ENCODE measurements at regions not wholly inside any gene's neighbourhood (a gene's known extent, or its start where the extent isn't known, plus 50 kb on each side); places are given as distances from the start of the nearest gene placed in this dataset.

DNA sequence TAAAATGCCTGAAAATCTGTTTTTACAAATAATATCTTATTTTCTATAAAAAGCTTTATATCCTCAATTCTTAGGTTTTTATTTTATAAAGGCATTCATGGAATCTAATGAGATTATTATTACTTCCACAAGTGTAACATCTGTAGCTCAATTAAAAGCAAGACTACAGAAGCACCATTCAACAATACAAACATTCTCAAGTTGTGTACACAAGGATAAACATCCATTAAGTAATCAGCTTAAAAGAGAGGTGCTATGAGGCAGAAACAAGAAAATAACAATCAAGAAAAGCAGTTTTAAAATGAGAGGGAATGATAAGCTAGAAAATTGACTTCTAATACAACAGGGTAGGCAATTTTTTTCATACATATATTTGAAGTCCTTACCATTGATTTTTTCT lies 326.1 kb downstream of the MRPL39 start:
- H3K27me3 ChIP-seq (ENCODE audit: control insufficient read depth, insufficient read depth, low read length) = no peaks in the 10 kb centered on the region
- no peak for DNase-seq
- no peak overlapping the region for H3K4ac ChIP-seq (ENCODE audit: low read depth, low read length)
- no peak overlapping the region for H3K27ac ChIP-seq (ENCODE audit: insufficient read depth, low read length)
- H3K9me1 ChIP-seq (ENCODE audit: insufficient read depth, low read length) = no peaks in the 10 kb centered on the region
- H2BK5ac ChIP-seq (ENCODE audit: low read depth, low read length, poor library complexity, severe bottlenecking) = no peak overlapping the region
- H3K4me3 ChIP-seq (ENCODE audit: insufficient read depth, low read depth, low read length) = no peak overlapping the region
- no peak overlapping the region for H4K8ac ChIP-seq (ENCODE audit: low read depth in 2 of 2, low read length in 2 of 2)
- in situ Hi-C loops (cut with MboI; ENCODE audit: low sequenced_read_pairs) = no loop called here
- BruUV-seq (replicated peaks) = no TSS peak
- ATAC-seq (ENCODE audit: low read depth) = no peak
- no peak overlapping the region for H2AFZ ChIP-seq (replicated peaks; ENCODE audit: low read length, poor library complexity)
- TF ChIP-seq SMC3 (IDR thresholded peaks at IDR 0.05; ENCODE audit: low read depth, low read length) (no peak), NFE2L2 (IDR thresholded peaks at IDR 0.05; ENCODE audit: low read depth, low read length) (no peak), BHLHE40 (IDR thresholded peaks at IDR 0.05; ENCODE audit: low read depth, low read length) (no peak), MXI1 (IDR thresholded peaks at IDR 0.05; ENCODE audit: borderline replicate concordance, low read depth, low read length) (no peak), RFX5 (IDR thresholded peaks at IDR 0.05; ENCODE audit: low read depth, low read length) (no peak), RCOR1 (IDR thresholded peaks at IDR 0.05; ENCODE audit: insufficient replicate concordance, low read length) (no peak), MAZ (IDR thresholded peaks at IDR 0.05; ENCODE audit: borderline replicate concordance, low read depth, low read length) (no peak), POLR2A (IDR thresholded peaks at IDR 0.05; ENCODE audit: low read depth, low read length) (no peak), CEBPB (IDR thresholded peaks at IDR 0.05; ENCODE audit: low read depth, low read length) (no peak), CHD1 (IDR thresholded peaks at IDR 0.05; ENCODE audit: low read depth, low read length) (no peak), FOS (IDR thresholded peaks at IDR 0.05; ENCODE audit: low read depth, low read length) (no peak), MAFK (IDR thresholded peaks at IDR 0.05; ENCODE audit: low read depth, low read length) (no peak), RAD21 (IDR thresholded peaks at IDR 0.05; ENCODE audit: low read length) (no peak)
- TF ChIP-seq, protein P1, sequence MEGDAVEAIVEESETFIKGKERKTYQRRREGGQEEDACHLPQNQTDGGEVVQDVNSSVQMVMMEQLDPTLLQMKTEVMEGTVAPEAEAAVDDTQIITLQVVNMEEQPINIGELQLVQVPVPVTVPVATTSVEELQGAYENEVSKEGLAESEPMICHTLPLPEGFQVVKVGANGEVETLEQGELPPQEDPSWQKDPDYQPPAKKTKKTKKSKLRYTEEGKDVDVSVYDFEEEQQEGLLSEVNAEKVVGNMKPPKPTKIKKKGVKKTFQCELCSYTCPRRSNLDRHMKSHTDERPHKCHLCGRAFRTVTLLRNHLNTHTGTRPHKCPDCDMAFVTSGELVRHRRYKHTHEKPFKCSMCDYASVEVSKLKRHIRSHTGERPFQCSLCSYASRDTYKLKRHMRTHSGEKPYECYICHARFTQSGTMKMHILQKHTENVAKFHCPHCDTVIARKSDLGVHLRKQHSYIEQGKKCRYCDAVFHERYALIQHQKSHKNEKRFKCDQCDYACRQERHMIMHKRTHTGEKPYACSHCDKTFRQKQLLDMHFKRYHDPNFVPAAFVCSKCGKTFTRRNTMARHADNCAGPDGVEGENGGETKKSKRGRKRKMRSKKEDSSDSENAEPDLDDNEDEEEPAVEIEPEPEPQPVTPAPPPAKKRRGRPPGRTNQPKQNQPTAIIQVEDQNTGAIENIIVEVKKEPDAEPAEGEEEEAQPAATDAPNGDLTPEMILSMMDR (conservative IDR thresholded peaks at IDR 0.05; ENCODE audit: low read depth, low read length) = no peak
- TF ChIP-seq, protein P2, sequence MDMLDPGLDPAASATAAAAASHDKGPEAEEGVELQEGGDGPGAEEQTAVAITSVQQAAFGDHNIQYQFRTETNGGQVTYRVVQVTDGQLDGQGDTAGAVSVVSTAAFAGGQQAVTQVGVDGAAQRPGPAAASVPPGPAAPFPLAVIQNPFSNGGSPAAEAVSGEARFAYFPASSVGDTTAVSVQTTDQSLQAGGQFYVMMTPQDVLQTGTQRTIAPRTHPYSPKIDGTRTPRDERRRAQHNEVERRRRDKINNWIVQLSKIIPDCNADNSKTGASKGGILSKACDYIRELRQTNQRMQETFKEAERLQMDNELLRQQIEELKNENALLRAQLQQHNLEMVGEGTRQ (IDR thresholded peaks at IDR 0.05; ENCODE audit: low read depth, low read length) = no peak
- TF ChIP-seq, protein P3, sequence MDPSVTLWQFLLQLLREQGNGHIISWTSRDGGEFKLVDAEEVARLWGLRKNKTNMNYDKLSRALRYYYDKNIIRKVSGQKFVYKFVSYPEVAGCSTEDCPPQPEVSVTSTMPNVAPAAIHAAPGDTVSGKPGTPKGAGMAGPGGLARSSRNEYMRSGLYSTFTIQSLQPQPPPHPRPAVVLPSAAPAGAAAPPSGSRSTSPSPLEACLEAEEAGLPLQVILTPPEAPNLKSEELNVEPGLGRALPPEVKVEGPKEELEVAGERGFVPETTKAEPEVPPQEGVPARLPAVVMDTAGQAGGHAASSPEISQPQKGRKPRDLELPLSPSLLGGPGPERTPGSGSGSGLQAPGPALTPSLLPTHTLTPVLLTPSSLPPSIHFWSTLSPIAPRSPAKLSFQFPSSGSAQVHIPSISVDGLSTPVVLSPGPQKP (IDR thresholded peaks at IDR 0.05; ENCODE audit: borderline replicate concordance, low read depth, low read length) = no peak
- dilution Hi-C loops (cut with HindIII; ENCODE audit: low sequenced_read_pairs, unreplicated experiment) = no loop called here
- no peak overlapping the region for H2AK9ac ChIP-seq (replicated peaks; ENCODE audit: low read depth, low read length, poor library complexity)
- no peak overlapping the region for H3K4me2 ChIP-seq (ENCODE audit: low read depth, low read length)
- H3K4me1 ChIP-seq (ENCODE audit: control insufficient read depth, insufficient read depth, low read length) = no peaks in the 10 kb centered on the region
- no peak overlapping the region for H4K91ac ChIP-seq (ENCODE audit: insufficient read depth, low read depth, low read length)
- H2BK20ac ChIP-seq (ENCODE audit: low read depth, low read length) = no peak overlapping the region
- H3K79me1 ChIP-seq (ENCODE audit: low read depth in 1 of 2, low read length in 2 of 2) = no peaks in the 10 kb centered on the region
- H3K18ac ChIP-seq (ENCODE audit: low read depth, low read length) = no peak overlapping the region
- no peak overlapping the region for H3K14ac ChIP-seq (replicated peaks; ENCODE audit: low read depth, low read length)
- H2BK15ac ChIP-seq (ENCODE audit: low read depth, low read length) = no peak overlapping the region
- no peak overlapping the region for H2BK120ac ChIP-seq (ENCODE audit: low read depth, low read length)
- H3K36me3 ChIP-seq (ENCODE audit: control insufficient read depth, insufficient read depth, low read length) = no peaks in the 10 kb centered on the region
- no peak overlapping the region for H3K9ac ChIP-seq (ENCODE audit: low read depth, low read length)
- no peak overlapping the region for H3K56ac ChIP-seq (ENCODE audit: extremely low read depth, insufficient read depth, low read length)
- intact Hi-C loops (cut with micrococcal nuclease) = no loop called here
- H3K9me3 ChIP-seq (ENCODE audit: control insufficient read depth, insufficient read depth, low read length) = no peaks in the 10 kb centered on the region
- no peak overlapping the region for H2AK5ac ChIP-seq (ENCODE audit: low read depth, low read length)
- ChIA-PET POLR2A (ENCODE audit: unreplicated experiment) (no interaction called here), CTCF (interaction anchor here (1.1 kb wide), 1 partner anchor 104 kb away, joined by 4 read pairs; no protein-coding TSS in a partner anchor)
- no peak overlapping the region for H4K5ac ChIP-seq (ENCODE audit: low read depth, low read length)
- no peaks in the 10 kb centered on the region for H4K20me1 ChIP-seq (ENCODE audit: insufficient read depth, low read length)
- H3K23ac ChIP-seq (ENCODE audit: low read depth, low read length) = no peak overlapping the region

All from IMR-90 (cell line).